HUES48 (cell line): ENCODE measurements at regions not wholly inside any gene's neighbourhood (a gene's known extent, or its start where the extent isn't known, plus 50 kb on each side); places are given as distances from the start of the nearest gene placed in this dataset.

ENCODE experiments used
- H3K27ac ChIP-seq: one replicate; pipeline ENCODE4 v1.7.0; 2013; ENCODE audit warnings: low read depth, low read length, inconsistent platforms
- H3K27me3 ChIP-seq: 2 replicates; pipeline ENCODE4 v1.6.1; 2013; ENCODE audit warnings: mild to moderate bottlenecking, low read length; ENCODE audit not compliant: control insufficient read depth, insufficient read depth
- H3K36me3 ChIP-seq: 2 replicates; pipeline ENCODE4 v1.6.1; 2013; ENCODE audit warnings: low read length; ENCODE audit not compliant: control insufficient read depth, insufficient read depth
- H3K4me1 ChIP-seq: 2 replicates; pipeline ENCODE4 v1.6.1; 2013; ENCODE audit warnings: mild to moderate bottlenecking, low read length; ENCODE audit not compliant: control insufficient read depth, insufficient read depth
- H3K4me3 ChIP-seq: 2 replicates; pipeline ENCODE4 v1.5.1; 2013; ENCODE audit warnings: mild to moderate bottlenecking, low read depth, low read length
- H3K9ac ChIP-seq: 2 replicates; pipeline ENCODE4 v1.6.1; 2013; ENCODE audit warnings: mild to moderate bottlenecking, low read depth, low read length, moderate library complexity
- H3K9me3 ChIP-seq: 2 replicates; pipeline ENCODE4 v1.6.1; 2013; ENCODE audit warnings: low read length; ENCODE audit not compliant: control insufficient read depth, insufficient read depth

- Histone ChIP-seq H3K9me3 (peaks cover 6% of the 10 kb centered on the region; the same call in 1 of the 2 replicates), H3K4me3 (no peak overlapping the region), H3K36me3 (no peaks in the 10 kb centered on the region), H3K27ac (no peak overlapping the region), H3K27me3 (no peaks in the 10 kb centered on the region), H3K4me1 (no peaks in the 10 kb centered on the region), H3K9ac (no peak overlapping the region)
These were observed 159.5 kb upstream of the SPEF2 start for GRCh38 chr5:35457912-35458823.

GRCh38 chr5:35456506-35456905 lies 161.2 kb upstream of the SPEF2 start:
- H3K9ac ChIP-seq, result no peak overlapping the region
- no peak overlapping the region for H3K4me3 ChIP-seq
- no peaks in the 10 kb centered on the region for H3K36me3 ChIP-seq
- no peaks in the 10 kb centered on the region for H3K27me3 ChIP-seq
- peaks cover 6% of the 10 kb centered on the region; the same call in 1 of the 2 replicates for H3K9me3 ChIP-seq
- H3K27ac ChIP-seq, result no peak overlapping the region
- H3K4me1 ChIP-seq, result no peaks in the 10 kb centered on the region

GRCh38 chr5:35454011-35454525 lies 163.6 kb upstream of the SPEF2 start:
- no peak overlapping the region for H3K27ac ChIP-seq

GRCh38 chr5:35443803-35444595 lies 173.7 kb upstream of the SPEF2 start:
- H3K4me1 ChIP-seq, result no peaks in the 10 kb centered on the region
- no peak overlapping the region for H3K27ac ChIP-seq
- H3K9me3 ChIP-seq, result no peaks in the 10 kb centered on the region
- H3K9ac ChIP-seq, result no peak overlapping the region
- H3K36me3 ChIP-seq, result no peaks in the 10 kb centered on the region
- no peak overlapping the region for H3K4me3 ChIP-seq
- H3K27me3 ChIP-seq, result no peaks in the 10 kb centered on the region

More at GRCh38 chr5:35454011-35454525, 163.6 kb upstream of the SPEF2 start:
- H3K4me1 ChIP-seq, result no peaks in the 10 kb centered on the region
- H3K4me3 ChIP-seq, result no peak overlapping the region
- H3K9ac ChIP-seq, result no peak overlapping the region
- H3K36me3 ChIP-seq, result no peaks in the 10 kb centered on the region
- H3K27me3 ChIP-seq, result no peaks in the 10 kb centered on the region
- H3K9me3 ChIP-seq, result peaks cover 10% of the 10 kb centered on the region; the same call in 1 of the 2 replicates

GRCh38 chr5:35442885-35443639 lies 174.6 kb upstream of the SPEF2 start:
- Histone ChIP-seq H3K36me3 (no peaks in the 10 kb centered on the region), H3K27me3 (no peaks in the 10 kb centered on the region), H3K4me1 (no peaks in the 10 kb centered on the region), H3K9me3 (no peaks in the 10 kb centered on the region), H3K27ac (no peak overlapping the region), H3K4me3 (no peak overlapping the region), H3K9ac (no peak overlapping the region)

- H3K4me3 ChIP-seq, result no peak overlapping the region
These were observed 177.3 kb upstream of the SPEF2 start for GRCh38 chr5:35440409-35440808.

GRCh38 chr5:35438786-35439185 lies 178.9 kb upstream of the SPEF2 start:
- H3K36me3 ChIP-seq, result no peaks in the 10 kb centered on the region
- H3K4me1 ChIP-seq, result no peaks in the 10 kb centered on the region
- no peak overlapping the region for H3K4me3 ChIP-seq
- H3K9me3 ChIP-seq, result no peaks in the 10 kb centered on the region
- H3K9ac ChIP-seq, result no peak overlapping the region
- H3K27me3 ChIP-seq, result no peaks in the 10 kb centered on the region
- H3K27ac ChIP-seq, result no peak overlapping the region

More at GRCh38 chr5:35440409-35440808, 177.3 kb upstream of the SPEF2 start:
- no peaks in the 10 kb centered on the region for H3K36me3 ChIP-seq
- no peak overlapping the region for H3K9ac ChIP-seq
- H3K9me3 ChIP-seq, result no peaks in the 10 kb centered on the region
- H3K27ac ChIP-seq, result no peak overlapping the region
- H3K27me3 ChIP-seq, result no peaks in the 10 kb centered on the region
- H3K4me1 ChIP-seq, result no peaks in the 10 kb centered on the region

- Histone ChIP-seq H3K4me1 (no peaks in the 10 kb centered on the region), H3K9ac (no peak overlapping the region), H3K9me3 (no peaks in the 10 kb centered on the region), H3K27me3 (no peaks in the 10 kb centered on the region), H3K27ac (no peak overlapping the region), H3K4me3 (no peak overlapping the region), H3K36me3 (no peaks in the 10 kb centered on the region)
These were observed 179.4 kb upstream of the SPEF2 start for GRCh38 chr5:35438288-35438687.

- Histone ChIP-seq H3K9me3 (no peaks in the 10 kb centered on the region), H3K4me3 (no peak overlapping the region), H3K27me3 (no peaks in the 10 kb centered on the region), H3K36me3 (no peaks in the 10 kb centered on the region), H3K27ac (no peak overlapping the region), H3K4me1 (no peaks in the 10 kb centered on the region), H3K9ac (no peak overlapping the region)
These were observed 181.1 kb upstream of the SPEF2 start for GRCh38 chr5:35436400-35437057.
